GM23338 (cell line): ENCODE measurements at regions not wholly inside any gene's neighbourhood (a gene's known extent, or its start where the extent isn't known, plus 50 kb on each side); places are given as distances from the start of the nearest gene placed in this dataset.

Experiments
- ATAC-seq: fragments of 200-7000 bp; cut with Tn5 transposase; 3 replicates; pipeline ENCODE4 v1.9.1; 2020
- DNase-seq: peaks from one replicate; pipeline ENCODE4 v3.0.0-alpha.2; 2015; ENCODE audit warnings: low spot score
- H2AFZ ChIP-seq: fragments of 200-600 bp; sonication (generic); 2 replicates; pipeline ENCODE4 v1.8.0; 2016; ENCODE audit warnings: antibody characterized with exemption, mild to moderate bottlenecking, moderate library complexity
- H3F3A ChIP-seq: fragments of 200-600 bp; sonication (generic); replicated peaks from 2 replicates; pipeline ENCODE4 v1.8.0; 2017; ENCODE audit warnings: antibody characterized with exemption, mixed run types, low read depth
- H3K27ac ChIP-seq: fragments of 200-600 bp; sonication (generic); 2 replicates; pipeline ENCODE4 v1.6.1; 2016; ENCODE audit warnings: low read depth
- H3K27me3 ChIP-seq: fragments of 200-600 bp; sonication (generic); 2 replicates; pipeline ENCODE4 v1.8.0; 2016; ENCODE audit warnings: mild to moderate bottlenecking, mixed run types, moderate library complexity; ENCODE audit not compliant: insufficient read depth
- H3K36me3 ChIP-seq: fragments of 200-600 bp; sonication (generic); 2 replicates; pipeline ENCODE4 v1.8.0; 2016; ENCODE audit warnings: mild to moderate bottlenecking; ENCODE audit not compliant: insufficient read depth
- H3K4me1 ChIP-seq: fragments of 200-600 bp; sonication (generic); 2 replicates; pipeline ENCODE4 v1.8.0; 2016; ENCODE audit warnings: mild to moderate bottlenecking, moderate library complexity; ENCODE audit not compliant: insufficient read depth
- H3K4me2 ChIP-seq: fragments of 200-600 bp; sonication (generic); 2 replicates; pipeline ENCODE4 v1.7.1; 2017; ENCODE audit warnings: mixed run types
- H3K4me3 ChIP-seq: fragments of 200-600 bp; sonication (generic); 2 replicates; pipeline ENCODE4 v1.6.1; 2016; ENCODE audit warnings: mixed run types
- H3K79me2 ChIP-seq: fragments of 200-600 bp; sonication (generic); replicated peaks from 2 replicates; pipeline ENCODE4 v1.8.0; 2017; ENCODE audit warnings: mild to moderate bottlenecking; ENCODE audit not compliant: insufficient read depth
- H3K9me2 ChIP-seq: fragments of 200-600 bp; sonication (generic); 2 replicates; pipeline ENCODE4 v1.8.0; 2017; ENCODE audit not compliant: insufficient read depth
- H4K20me1 ChIP-seq: fragments of 200-600 bp; sonication (generic); replicated peaks from 2 replicates; pipeline ENCODE4 v1.8.0; 2017; ENCODE audit warnings: mild to moderate bottlenecking; ENCODE audit not compliant: insufficient read depth
- H3K27ac Mint-ChIP-seq: 2 replicates; pipeline ENCODE4 v1.8.0; 2020; ENCODE audit warnings: inconsistent platforms, mild to moderate bottlenecking, moderate library complexity, mixed read lengths
- H3K27me3 Mint-ChIP-seq: 3 replicates; pipeline ENCODE4 v1.8.0; 2022; ENCODE audit warnings: low read depth, mild to moderate bottlenecking, moderate library complexity, mixed read lengths, inconsistent platforms; ENCODE audit not compliant: insufficient read depth, poor library complexity
- H3K36me3 Mint-ChIP-seq: 3 replicates; pipeline ENCODE4 v1.8.0; 2021; ENCODE audit warnings: low read depth, mild to moderate bottlenecking, inconsistent platforms, moderate library complexity, mixed read lengths
- H3K4me1 Mint-ChIP-seq: 3 replicates; pipeline ENCODE4 v1.8.0; 2020; ENCODE audit warnings: mild to moderate bottlenecking, inconsistent platforms, mixed read lengths
- H3K4me3 Mint-ChIP-seq: 3 replicates; pipeline ENCODE4 v1.8.0; 2021; ENCODE audit warnings: moderate library complexity, mild to moderate bottlenecking, inconsistent platforms, mixed read lengths
- H3K9me3 Mint-ChIP-seq: 3 replicates; pipeline ENCODE4 v1.8.0; 2020; ENCODE audit warnings: moderate library complexity, mild to moderate bottlenecking, inconsistent platforms, mixed read lengths
- CREB1 ChIP-seq: fragments of 250-450 bp; sonication (Bioruptor Pico); IDR thresholded peaks from 2 replicates; pipeline ENCODE4 v1.5.0; 2020; ENCODE audit warnings: low read depth, mild to moderate bottlenecking, moderate library complexity
- EZH2 ChIP-seq: fragments of 200-600 bp; sonication (generic); IDR thresholded peaks from one replicate; pipeline ENCODE4 v1.8.0; 2017; ENCODE audit warnings: antibody characterized with exemption, mild to moderate bottlenecking, low read depth; ENCODE audit not compliant: unreplicated experiment
- EZH2phosphoT487 ChIP-seq: fragments of 200-600 bp; sonication (generic); IDR thresholded peaks from one replicate; pipeline ENCODE4 v1.8.1; 2018; ENCODE audit warnings: antibody characterized with exemption; ENCODE audit not compliant: unreplicated experiment
- JUNB ChIP-seq: IDR thresholded peaks from one replicate; pipeline ENCODE4 v1.6.1; 2016; ENCODE audit warnings: antibody characterized with exemption; ENCODE audit not compliant: unreplicated experiment
- POLR2AphosphoS5 ChIP-seq: IDR thresholded peaks from 2 replicates; pipeline ENCODE4 v1.6.1; 2016; ENCODE audit warnings: antibody characterized with exemption, low read depth
- REST ChIP-seq: IDR thresholded peaks from one replicate; pipeline ENCODE4 v1.6.1; 2018; ENCODE audit warnings: antibody characterized with exemption; ENCODE audit not compliant: unreplicated experiment
- STAT1 ChIP-seq: IDR thresholded peaks from one replicate; pipeline ENCODE4 v1.6.1; 2016; ENCODE audit warnings: antibody characterized with exemption; ENCODE audit not compliant: unreplicated experiment
- ZNF114 ChIP-seq: fragments of 250-450 bp; sonication (Bioruptor Pico); IDR thresholded peaks from 2 replicates; pipeline ENCODE4 v1.5.0; 2020; ENCODE audit warnings: mild to moderate bottlenecking, moderate library complexity
- ZNF331 ChIP-seq: fragments of 250-450 bp; sonication (Bioruptor Pico); IDR thresholded peaks from 2 replicates; pipeline ENCODE4 v1.5.0; 2020; ENCODE audit warnings: low read depth, mild to moderate bottlenecking, moderate library complexity
- TF ChIP-seq, protein P1 (sequence below): IDR thresholded peaks from 2 replicates; pipeline ENCODE4 v1.6.1; 2016; ENCODE audit warnings: antibody characterized with exemption
- TF ChIP-seq, protein P2 (sequence below): fragments of 250-450 bp; sonication (Bioruptor Pico); IDR thresholded peaks from 2 replicates; pipeline ENCODE4 v1.5.0; 2020; ENCODE audit warnings: mild to moderate bottlenecking, moderate library complexity

- TF ChIP-seq REST (no peak), ZNF114 (CRISPR knock-in tag) (no peak)
Measured at GRCh38 chr14:46368275-46368674, 283.3 kb downstream of the RPL10L start (continued).

- DNase-seq (no peak), ATAC-seq (no peak)
- H4K20me1 ChIP-seq: no peaks in the 10 kb centered on the region
- no peak overlapping the region for H2AFZ ChIP-seq
- Mint-ChIP-seq H3K27me3 (peaks cover 2% of the 10 kb centered on the region), H3K4me3 (no peak overlapping the region), H3K4me1 (no peaks in the 10 kb centered on the region), H3K27ac (no peak overlapping the region), H3K9me3 (no peaks in the 10 kb centered on the region), H3K36me3 (no peaks in the 10 kb centered on the region)
- H3K27me3 ChIP-seq: no peaks in the 10 kb centered on the region
- no peak overlapping the region for H3K4me3 ChIP-seq
- H3K36me3 ChIP-seq: no peaks in the 10 kb centered on the region
- no peaks in the 10 kb centered on the region for H3K4me1 ChIP-seq
- no peak overlapping the region for H3K27ac ChIP-seq
- no peaks in the 10 kb centered on the region for H3K79me2 ChIP-seq
- no peaks in the 10 kb centered on the region for H3K9me2 ChIP-seq
- H3F3A ChIP-seq: no peaks in the 10 kb centered on the region
- H3K4me2 ChIP-seq: no peak overlapping the region
- TF ChIP-seq, protein P1, sequence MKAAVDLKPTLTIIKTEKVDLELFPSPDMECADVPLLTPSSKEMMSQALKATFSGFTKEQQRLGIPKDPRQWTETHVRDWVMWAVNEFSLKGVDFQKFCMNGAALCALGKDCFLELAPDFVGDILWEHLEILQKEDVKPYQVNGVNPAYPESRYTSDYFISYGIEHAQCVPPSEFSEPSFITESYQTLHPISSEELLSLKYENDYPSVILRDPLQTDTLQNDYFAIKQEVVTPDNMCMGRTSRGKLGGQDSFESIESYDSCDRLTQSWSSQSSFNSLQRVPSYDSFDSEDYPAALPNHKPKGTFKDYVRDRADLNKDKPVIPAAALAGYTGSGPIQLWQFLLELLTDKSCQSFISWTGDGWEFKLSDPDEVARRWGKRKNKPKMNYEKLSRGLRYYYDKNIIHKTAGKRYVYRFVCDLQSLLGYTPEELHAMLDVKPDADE: no peak
- TF ChIP-seq REST (no peak), POLR2AphosphoS5 (no peak), ZNF114 (CRISPR knock-in tag) (no peak), JUNB (no peak), EZH2phosphoT487 (no peak), CREB1 (CRISPR knock-in tag) (no peak), ZNF331 (CRISPR knock-in tag) (no peak), STAT1 (no peak), EZH2 (no peak)
- TF ChIP-seq, protein P2, sequence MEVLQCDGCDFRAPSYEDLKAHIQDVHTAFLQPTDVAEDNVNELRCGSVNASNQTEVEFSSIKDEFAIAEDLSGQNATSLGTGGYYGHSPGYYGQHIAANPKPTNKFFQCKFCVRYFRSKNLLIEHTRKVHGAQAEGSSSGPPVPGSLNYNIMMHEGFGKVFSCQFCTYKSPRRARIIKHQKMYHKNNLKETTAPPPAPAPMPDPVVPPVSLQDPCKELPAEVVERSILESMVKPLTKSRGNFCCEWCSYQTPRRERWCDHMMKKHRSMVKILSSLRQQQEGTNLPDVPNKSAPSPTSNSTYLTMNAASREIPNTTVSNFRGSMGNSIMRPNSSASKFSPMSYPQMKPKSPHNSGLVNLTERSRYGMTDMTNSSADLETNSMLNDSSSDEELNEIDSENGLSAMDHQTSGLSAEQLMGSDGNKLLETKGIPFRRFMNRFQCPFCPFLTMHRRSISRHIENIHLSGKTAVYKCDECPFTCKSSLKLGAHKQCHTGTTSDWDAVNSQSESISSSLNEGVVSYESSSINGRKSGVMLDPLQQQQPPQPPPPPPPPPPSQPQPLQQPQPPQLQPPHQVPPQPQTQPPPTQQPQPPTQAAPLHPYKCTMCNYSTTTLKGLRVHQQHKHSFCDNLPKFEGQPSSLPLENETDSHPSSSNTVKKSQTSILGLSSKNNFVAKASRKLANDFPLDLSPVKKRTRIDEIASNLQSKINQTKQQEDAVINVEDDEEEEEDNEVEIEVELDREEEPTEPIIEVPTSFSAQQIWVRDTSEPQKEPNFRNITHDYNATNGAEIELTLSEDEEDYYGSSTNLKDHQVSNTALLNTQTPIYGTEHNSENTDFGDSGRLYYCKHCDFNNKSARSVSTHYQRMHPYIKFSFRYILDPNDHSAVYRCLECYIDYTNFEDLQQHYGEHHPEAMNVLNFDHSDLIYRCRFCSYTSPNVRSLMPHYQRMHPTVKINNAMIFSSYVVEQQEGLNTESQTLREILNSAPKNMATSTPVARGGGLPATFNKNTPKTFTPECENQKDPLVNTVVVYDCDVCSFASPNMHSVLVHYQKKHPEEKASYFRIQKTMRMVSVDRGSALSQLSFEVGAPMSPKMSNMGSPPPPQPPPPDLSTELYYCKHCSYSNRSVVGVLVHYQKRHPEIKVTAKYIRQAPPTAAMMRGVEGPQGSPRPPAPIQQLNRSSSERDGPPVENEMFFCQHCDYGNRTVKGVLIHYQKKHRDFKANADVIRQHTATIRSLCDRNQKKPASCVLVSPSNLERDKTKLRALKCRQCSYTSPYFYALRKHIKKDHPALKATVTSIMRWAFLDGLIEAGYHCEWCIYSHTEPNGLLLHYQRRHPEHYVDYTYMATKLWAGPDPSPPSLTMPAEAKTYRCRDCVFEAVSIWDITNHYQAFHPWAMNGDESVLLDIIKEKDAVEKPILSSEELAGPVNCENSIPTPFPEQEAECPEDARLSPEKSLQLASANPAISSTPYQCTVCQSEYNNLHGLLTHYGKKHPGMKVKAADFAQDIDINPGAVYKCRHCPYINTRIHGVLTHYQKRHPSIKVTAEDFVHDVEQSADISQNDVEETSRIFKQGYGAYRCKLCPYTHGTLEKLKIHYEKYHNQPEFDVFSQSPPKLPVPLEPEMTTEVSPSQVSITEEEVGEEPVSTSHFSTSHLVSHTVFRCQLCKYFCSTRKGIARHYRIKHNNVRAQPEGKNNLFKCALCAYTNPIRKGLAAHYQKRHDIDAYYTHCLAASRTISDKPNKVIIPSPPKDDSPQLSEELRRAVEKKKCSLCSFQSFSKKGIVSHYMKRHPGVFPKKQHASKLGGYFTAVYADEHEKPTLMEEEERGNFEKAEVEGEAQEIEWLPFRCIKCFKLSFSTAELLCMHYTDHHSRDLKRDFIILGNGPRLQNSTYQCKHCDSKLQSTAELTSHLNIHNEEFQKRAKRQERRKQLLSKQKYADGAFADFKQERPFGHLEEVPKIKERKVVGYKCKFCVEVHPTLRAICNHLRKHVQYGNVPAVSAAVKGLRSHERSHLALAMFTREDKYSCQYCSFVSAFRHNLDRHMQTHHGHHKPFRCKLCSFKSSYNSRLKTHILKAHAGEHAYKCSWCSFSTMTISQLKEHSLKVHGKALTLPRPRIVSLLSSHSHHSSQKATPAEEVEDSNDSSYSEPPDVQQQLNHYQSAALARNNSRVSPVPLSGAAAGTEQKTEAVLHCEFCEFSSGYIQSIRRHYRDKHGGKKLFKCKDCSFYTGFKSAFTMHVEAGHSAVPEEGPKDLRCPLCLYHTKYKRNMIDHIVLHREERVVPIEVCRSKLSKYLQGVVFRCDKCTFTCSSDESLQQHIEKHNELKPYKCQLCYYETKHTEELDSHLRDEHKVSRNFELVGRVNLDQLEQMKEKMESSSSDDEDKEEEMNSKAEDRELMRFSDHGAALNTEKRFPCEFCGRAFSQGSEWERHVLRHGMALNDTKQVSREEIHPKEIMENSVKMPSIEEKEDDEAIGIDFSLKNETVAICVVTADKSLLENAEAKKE (CRISPR knock-in tag): no peak
Measured at GRCh38 chr14:46352844-46353243, 298.7 kb downstream of the RPL10L start.
